BE2C (cell line): ENCODE measurements at regions not wholly inside any gene's neighbourhood (a gene's known extent, or its start where the extent isn't known, plus 50 kb on each side); places are given as distances from the start of the nearest gene placed in this dataset.
A peak's percentile ranks its signal among the peaks of the same experiment; 100 is the strongest.

Experiments
- DNase-seq: peaks from one replicate; pipeline ENCODE4 v3.0.0-alpha.2; 2020
- H3K27me3 ChIP-seq: fragments of 250-450 bp; sonication (Bioruptor Pico); 2 replicates; pipeline ENCODE4 v1.5.1; 2020; ENCODE audit warnings: mild to moderate bottlenecking
- H3K36me3 ChIP-seq: fragments of 250-450 bp; sonication (Bioruptor Pico); 2 replicates; pipeline ENCODE4 v1.5.1; 2020; ENCODE audit warnings: mild to moderate bottlenecking
- H3K4me1 ChIP-seq: fragments of 250-450 bp; sonication (Bioruptor Pico); 2 replicates; pipeline ENCODE4 v1.5.1; 2020
- H3K4me3 ChIP-seq: 2 replicates; pipeline ENCODE4 v1.5.1; 2011; ENCODE audit warnings: low read depth, low read length
- H3K9me3 ChIP-seq: fragments of 250-450 bp; sonication (Bioruptor Pico); 2 replicates; pipeline ENCODE4 v1.5.1; 2020
- TF ChIP-seq, protein P1 (sequence below): IDR thresholded peaks from 2 replicates; pipeline ENCODE4 v1.5.1; 2012; ENCODE audit warnings: mild to moderate bottlenecking, low read depth, low read length

DNA sequence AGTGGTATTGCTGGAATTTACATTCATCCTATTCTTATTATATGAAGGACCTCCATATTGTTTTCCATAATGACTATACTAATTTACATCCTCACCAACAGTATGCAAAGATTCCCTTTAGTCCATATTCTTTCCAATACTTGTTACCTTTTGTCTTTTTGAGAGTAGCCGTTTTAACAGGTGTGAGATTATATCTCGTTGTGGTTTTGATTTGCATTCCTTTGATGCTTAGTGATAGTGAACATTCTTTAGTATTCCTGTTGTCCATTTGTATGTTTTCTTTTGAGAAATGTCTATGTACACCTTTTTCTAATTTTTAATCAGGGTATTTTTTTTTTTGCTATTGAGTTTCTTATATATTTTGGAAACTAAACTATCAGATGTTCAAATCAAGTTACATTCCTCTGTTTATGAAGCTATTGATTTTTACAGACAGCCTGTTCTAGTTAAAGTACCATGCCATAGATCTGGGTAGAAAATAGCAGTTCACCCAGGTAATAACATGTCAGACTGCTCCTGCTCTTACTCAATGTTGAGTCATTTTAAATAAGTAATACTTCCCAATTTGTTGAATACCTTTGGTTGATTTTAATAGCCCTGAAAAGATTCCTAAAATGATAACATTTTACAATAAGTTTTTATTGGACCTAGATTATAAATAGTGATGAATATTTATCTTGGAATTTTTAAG is 1108.7 kb downstream of the NCAM2 start:
- no peak overlapping the region for H3K4me3 ChIP-seq
- no peaks in the 10 kb centered on the region for H3K4me1 ChIP-seq
- DNase-seq = no peak
- no peaks in the 10 kb centered on the region for H3K9me3 ChIP-seq
- H3K27me3 ChIP-seq = no peaks in the 10 kb centered on the region
- TF ChIP-seq, protein P1, sequence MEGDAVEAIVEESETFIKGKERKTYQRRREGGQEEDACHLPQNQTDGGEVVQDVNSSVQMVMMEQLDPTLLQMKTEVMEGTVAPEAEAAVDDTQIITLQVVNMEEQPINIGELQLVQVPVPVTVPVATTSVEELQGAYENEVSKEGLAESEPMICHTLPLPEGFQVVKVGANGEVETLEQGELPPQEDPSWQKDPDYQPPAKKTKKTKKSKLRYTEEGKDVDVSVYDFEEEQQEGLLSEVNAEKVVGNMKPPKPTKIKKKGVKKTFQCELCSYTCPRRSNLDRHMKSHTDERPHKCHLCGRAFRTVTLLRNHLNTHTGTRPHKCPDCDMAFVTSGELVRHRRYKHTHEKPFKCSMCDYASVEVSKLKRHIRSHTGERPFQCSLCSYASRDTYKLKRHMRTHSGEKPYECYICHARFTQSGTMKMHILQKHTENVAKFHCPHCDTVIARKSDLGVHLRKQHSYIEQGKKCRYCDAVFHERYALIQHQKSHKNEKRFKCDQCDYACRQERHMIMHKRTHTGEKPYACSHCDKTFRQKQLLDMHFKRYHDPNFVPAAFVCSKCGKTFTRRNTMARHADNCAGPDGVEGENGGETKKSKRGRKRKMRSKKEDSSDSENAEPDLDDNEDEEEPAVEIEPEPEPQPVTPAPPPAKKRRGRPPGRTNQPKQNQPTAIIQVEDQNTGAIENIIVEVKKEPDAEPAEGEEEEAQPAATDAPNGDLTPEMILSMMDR = no peak
- no peaks in the 10 kb centered on the region for H3K36me3 ChIP-seq

DNA sequence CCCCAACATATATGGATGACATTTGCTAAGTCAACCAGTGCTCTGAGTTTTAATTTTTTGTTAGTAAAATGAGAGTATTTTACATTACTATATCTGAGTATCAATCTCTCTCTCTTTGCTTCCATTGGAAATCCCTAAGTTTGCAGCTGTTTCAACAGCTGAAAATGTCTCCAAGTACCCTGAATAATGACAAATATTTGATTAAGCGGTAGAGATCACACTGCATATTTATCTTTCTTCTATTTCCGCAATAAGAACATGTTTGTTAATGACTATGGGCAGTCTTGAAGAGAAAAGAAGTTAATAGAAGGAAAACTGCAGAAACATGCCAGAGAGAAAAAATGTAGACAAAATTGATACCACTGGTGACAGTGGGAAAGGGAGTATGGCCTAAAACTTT is 1117.5 kb downstream of the NCAM2 start:
- Histone ChIP-seq H3K4me1 (no peaks in the 10 kb centered on the region), H3K27me3 (no peaks in the 10 kb centered on the region), H3K4me3 (no peak overlapping the region), H3K9me3 (no peaks in the 10 kb centered on the region; the same call in 1 of the 2 replicates), H3K36me3 (no peaks in the 10 kb centered on the region)
- DNase-seq = no peak
- TF ChIP-seq, protein P1 = no peak

DNA sequence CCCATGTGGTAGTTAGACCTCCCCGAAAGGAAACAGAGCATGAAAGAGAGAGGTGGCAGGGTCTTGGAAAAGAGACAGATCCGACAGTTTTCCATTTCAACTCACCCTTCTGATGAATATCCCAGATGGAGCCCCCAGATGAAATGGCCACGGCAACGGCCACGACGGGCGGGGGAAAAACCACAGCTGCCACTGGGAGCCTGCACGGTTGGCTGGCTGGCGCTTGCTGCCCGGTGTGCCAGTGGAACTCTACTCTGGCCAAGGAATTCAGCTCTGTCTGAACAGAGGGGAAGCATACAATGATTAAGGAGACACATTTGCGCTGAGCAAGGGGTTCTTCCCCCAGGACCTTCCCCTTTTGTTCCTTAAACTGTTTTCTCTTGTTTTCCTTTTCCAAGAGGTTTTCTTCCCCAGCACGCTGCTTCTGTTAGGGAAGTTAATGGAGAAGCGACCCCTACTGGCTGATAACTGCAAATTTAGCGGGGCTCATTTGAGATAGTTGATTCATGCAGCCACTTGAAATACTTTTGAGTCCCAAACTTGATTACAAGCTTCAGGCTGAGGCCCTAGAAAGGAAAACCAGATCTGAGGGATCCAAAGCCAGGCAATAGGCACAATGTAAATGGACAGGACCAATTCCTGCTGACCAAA is 1122.5 kb downstream of the NCAM2 start:
- no peaks in the 10 kb centered on the region for H3K36me3 ChIP-seq
- no peaks in the 10 kb centered on the region for H3K27me3 ChIP-seq
- no peak for DNase-seq
- no peaks in the 10 kb centered on the region for H3K4me1 ChIP-seq
- TF ChIP-seq, protein P1 = peak; percentile 48
- no peaks in the 10 kb centered on the region for H3K9me3 ChIP-seq
- no peak overlapping the region for H3K4me3 ChIP-seq

DNA sequence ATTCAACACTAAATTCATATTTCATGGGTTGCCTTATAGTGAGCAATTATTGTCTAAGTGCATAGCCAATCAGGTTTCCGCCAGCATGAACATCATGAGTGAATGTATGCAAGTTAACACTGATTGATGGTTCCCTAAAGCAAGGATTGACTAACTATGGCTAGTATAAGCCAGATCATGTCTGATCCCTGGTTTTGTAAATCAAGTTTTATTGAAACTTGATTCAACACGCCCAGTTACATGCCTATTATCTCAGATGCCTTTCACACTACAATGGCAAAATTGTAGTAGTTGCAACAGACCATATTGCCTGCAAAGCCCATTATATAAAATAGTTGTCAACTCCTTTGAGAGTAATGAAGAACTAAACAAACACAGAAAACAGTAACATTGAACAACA is 1127.4 kb downstream of the NCAM2 start:
- TF ChIP-seq, protein P1 = no peak
- H3K4me3 ChIP-seq = no peak overlapping the region
- H3K36me3 ChIP-seq = no peaks in the 10 kb centered on the region
- H3K9me3 ChIP-seq = no peaks in the 10 kb centered on the region
- H3K4me1 ChIP-seq = no peaks in the 10 kb centered on the region
- H3K27me3 ChIP-seq = no peaks in the 10 kb centered on the region
- no peak for DNase-seq

DNA sequence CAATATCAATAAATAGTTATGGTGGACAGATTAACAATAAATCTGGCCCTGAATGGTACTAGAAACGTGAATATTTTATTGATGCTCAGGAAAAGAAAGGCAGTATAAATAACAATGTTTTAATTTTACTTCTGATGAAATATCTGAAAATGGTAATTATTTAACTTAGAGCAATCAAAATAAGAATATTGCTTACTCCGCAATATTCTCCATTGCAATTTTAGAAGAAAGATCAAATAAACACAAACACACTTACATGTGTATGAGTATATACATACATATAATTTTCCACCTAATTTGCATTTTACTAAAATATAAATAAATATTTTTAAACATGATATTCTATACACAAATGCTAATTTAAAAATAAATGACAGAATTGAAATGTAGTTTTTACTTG is 1130.5 kb downstream of the NCAM2 start:
- H3K9me3 ChIP-seq = no peaks in the 10 kb centered on the region
- H3K36me3 ChIP-seq = no peaks in the 10 kb centered on the region
- TF ChIP-seq, protein P1 = no peak
- no peaks in the 10 kb centered on the region for H3K4me1 ChIP-seq
- no peak overlapping the region for H3K4me3 ChIP-seq
- H3K27me3 ChIP-seq = no peaks in the 10 kb centered on the region
- DNase-seq = no peak
